Spleen (tissue), 7 donors: ENCODE measurements at regions not wholly inside any gene's neighbourhood (a gene's known extent, or its start where the extent isn't known, plus 50 kb on each side); places are given as distances from the start of the nearest gene placed in this dataset.

ENCODE experiments used
- POLR2A ChIP-seq, 3 donors: fragments of 450-650 bp; IDR thresholded peaks; one replicate each; pipeline ENCODE4 v1.5.1; 2017; ENCODE audit warnings: antibody characterized with exemption in 3 of 3, mild to moderate bottlenecking in 1 of 3
- POLR2AphosphoS5 ChIP-seq, 3 donors: sonication (generic); formaldehyde crosslinking; IDR thresholded peaks; one replicate each; pipeline ENCODE4 v1.5.1; 2017; ENCODE audit warnings: antibody characterized with exemption in 3 of 3
- TF ChIP-seq, protein P1 (sequence below), 11 experiments: fragments of 200-600 bp in 7 of 11; fragments of 450-650 bp in 4 of 11; sonication (generic) in 4 of 11; IDR thresholded peaks in 8 of 11; conservative IDR thresholded peaks in 3 of 11; 1 replicate in 7 of 11; 2 replicates in 4 of 11; pipeline versions ENCODE4 v1.4.0 to v1.8.0; 2016 to 2021; ENCODE audit warnings: antibody characterized with exemption in 11 of 11, inconsistent platforms in 4 of 11, mild to moderate bottlenecking in 1 of 11
- donor health status: DM: no; HTN: no; CAD: no; lungs with moderate emphysema.
- donor health status: DM: no; HTN: no; CAD: no.
- donor health status: DM: no; HTN: no; CAD: no.

DNA sequence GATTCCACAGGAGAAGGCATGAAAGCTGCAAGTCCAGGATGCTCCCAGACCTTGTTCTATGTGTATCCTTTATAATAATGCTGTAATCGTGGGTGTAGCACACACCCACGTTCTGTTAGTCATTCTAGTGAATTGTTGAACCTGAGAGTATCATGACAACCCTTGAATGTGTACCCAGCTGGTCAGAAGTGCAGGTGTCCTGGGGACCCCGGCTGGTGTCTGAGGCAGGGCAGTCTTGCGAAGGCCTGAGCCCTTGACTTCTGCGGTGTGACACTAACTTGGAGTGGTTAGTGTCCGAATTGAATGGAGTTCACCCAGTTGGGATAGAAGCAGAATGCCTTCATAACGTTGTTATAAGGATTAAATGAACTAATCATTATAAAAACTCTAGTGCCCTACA, 218.0 kb upstream of the TNRC6C start:
- TF ChIP-seq, protein P1, sequence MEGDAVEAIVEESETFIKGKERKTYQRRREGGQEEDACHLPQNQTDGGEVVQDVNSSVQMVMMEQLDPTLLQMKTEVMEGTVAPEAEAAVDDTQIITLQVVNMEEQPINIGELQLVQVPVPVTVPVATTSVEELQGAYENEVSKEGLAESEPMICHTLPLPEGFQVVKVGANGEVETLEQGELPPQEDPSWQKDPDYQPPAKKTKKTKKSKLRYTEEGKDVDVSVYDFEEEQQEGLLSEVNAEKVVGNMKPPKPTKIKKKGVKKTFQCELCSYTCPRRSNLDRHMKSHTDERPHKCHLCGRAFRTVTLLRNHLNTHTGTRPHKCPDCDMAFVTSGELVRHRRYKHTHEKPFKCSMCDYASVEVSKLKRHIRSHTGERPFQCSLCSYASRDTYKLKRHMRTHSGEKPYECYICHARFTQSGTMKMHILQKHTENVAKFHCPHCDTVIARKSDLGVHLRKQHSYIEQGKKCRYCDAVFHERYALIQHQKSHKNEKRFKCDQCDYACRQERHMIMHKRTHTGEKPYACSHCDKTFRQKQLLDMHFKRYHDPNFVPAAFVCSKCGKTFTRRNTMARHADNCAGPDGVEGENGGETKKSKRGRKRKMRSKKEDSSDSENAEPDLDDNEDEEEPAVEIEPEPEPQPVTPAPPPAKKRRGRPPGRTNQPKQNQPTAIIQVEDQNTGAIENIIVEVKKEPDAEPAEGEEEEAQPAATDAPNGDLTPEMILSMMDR (IDR thresholded peaks at IDR 0.05 in 8 of 11, conservative IDR thresholded peaks at IDR 0.05 in 3 of 11) = no peak
- no peak for TF ChIP-seq POLR2A (IDR thresholded peaks at IDR 0.05)
- no peak for TF ChIP-seq POLR2AphosphoS5 (IDR thresholded peaks at IDR 0.05)
